Transverse colon (tissue), 3 donors: ENCODE measurements at regions not wholly inside any gene's neighbourhood (a gene's known extent, or its start where the extent isn't known, plus 50 kb on each side); places are given as distances from the start of the nearest gene placed in this dataset.

ENCODE experiments used
- CTCF ChIP-seq, 5 experiments: fragments of 200-600 bp in 3 of 5; fragments of 450-650 bp in 2 of 5; sonication (generic) in 3 of 5; IDR thresholded peaks; 1 replicate in 2 of 5; 2 replicates in 3 of 5; pipeline ENCODE4 v1.5.1; 2016 to 2017; ENCODE audit warnings: antibody characterized with exemption in 5 of 5, inconsistent platforms in 3 of 5, mild to moderate bottlenecking in 2 of 5, moderate library complexity in 1 of 5
- POLR2A ChIP-seq: fragments of 450-650 bp; IDR thresholded peaks from one replicate; pipeline ENCODE4 v1.6.1; 2016; ENCODE audit warnings: antibody characterized with exemption, mild to moderate bottlenecking, moderate library complexity

DNA sequence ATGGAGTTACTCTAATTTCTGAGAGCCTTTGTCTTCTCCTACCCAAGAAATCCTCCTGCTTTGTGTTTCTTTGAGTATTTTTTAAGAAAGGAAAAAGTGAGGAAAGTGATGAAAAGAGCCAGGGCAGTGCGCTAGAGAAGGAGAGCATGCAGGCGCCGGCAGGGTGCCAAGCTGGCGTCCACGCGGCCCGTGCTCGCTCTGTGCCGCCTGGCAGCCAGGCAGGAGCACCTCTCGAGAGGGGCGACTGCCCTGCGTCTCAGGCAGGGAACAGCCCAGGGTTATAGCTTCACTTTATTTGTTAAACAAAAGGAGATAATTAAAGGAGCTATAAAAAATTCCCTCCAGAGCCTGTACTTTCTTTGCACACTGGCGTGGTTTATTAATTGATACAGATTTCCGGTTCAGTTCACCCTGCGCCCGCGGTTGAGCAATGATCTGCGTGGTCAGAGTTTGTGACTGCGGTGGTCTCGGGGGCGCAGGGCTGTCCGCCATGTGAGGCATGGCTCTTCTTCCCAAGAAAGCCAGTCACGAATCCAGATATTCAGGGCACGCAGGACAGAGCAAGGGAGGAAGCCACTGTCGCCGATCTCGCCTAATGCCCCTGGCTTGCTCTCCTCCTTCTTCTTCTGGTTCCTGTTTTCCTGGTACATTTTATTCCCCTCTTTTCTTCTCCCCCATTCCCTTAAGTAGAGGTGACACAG is 110.8 kb upstream of the PAQR3 start:
- no peak for TF ChIP-seq CTCF (IDR thresholded peaks at IDR 0.05)
- no peak for TF ChIP-seq POLR2A
